NCI-H1436 (cell line): ENCODE measurements at regions not wholly inside any gene's neighbourhood (a gene's known extent, or its start where the extent isn't known, plus 50 kb on each side); places are given as distances from the start of the nearest gene placed in this dataset.
"Not testable (repeated sequence)": the region's sequence is repeated elsewhere in the genome, so short reads cannot be mapped to it uniquely, and the experiment has no call there.

Experiments used
- DNase-seq: peaks from one replicate; lab custom pipeline; 2025; lab: John Stamatoyannopoulos, UW

GRCh38 chr20:47890708-47891107, 105.4 kb upstream of the SULF2 start:
- DNase-seq: not testable (repeated sequence)

GRCh38 chr20:47889751-47890150, 104.5 kb upstream of the SULF2 start:
- not testable (repeated sequence) for DNase-seq

GRCh38 chr20:47888351-47888750, 103.1 kb upstream of the SULF2 start:
- no peak for DNase-seq

- no peak for DNase-seq
Observed at GRCh38 chr20:47887477-47888080, 102.3 kb upstream of the SULF2 start.

- no peak for DNase-seq
Observed at GRCh38 chr20:47887064-47887463, 101.8 kb upstream of the SULF2 start.

GRCh38 chr20:47886454-47887041, 101.3 kb upstream of the SULF2 start:
- DNase-seq: no peak

- DNase-seq: no peak
Observed at GRCh38 chr20:47885909-47886453, 100.7 kb upstream of the SULF2 start.

- DNase-seq: not testable (repeated sequence)
Observed at GRCh38 chr20:47883940-47884339, 98.7 kb upstream of the SULF2 start.

GRCh38 chr20:47883186-47883585, 97.9 kb upstream of the SULF2 start:
- DNase-seq: no peak

GRCh38 chr20:47879771-47880170, 94.5 kb upstream of the SULF2 start:
- DNase-seq: no peak

GRCh38 chr20:47878601-47879027, 93.3 kb upstream of the SULF2 start:
- no peak for DNase-seq

- DNase-seq: no peak
Observed at GRCh38 chr20:47876311-47877088, 91.2 kb upstream of the SULF2 start.

- no peak for DNase-seq
Observed at GRCh38 chr20:47875297-47876025, 90.2 kb upstream of the SULF2 start.

- no peak for DNase-seq
Observed at GRCh38 chr20:47872341-47872740, 87.1 kb upstream of the SULF2 start.

GRCh38 chr20:47870475-47870874, 85.2 kb upstream of the SULF2 start:
- DNase-seq: no peak

- DNase-seq: no peak
Observed at GRCh38 chr20:47868744-47869143, 83.5 kb upstream of the SULF2 start.

GRCh38 chr20:47868236-47868635, 83.0 kb upstream of the SULF2 start:
- no peak for DNase-seq

GRCh38 chr20:47867831-47868230, 82.5 kb upstream of the SULF2 start:
- DNase-seq: no peak

GRCh38 chr20:47866480-47866879, 81.2 kb upstream of the SULF2 start:
- no peak for DNase-seq

- no peak for DNase-seq
Observed at GRCh38 chr20:47865912-47866311, 80.6 kb upstream of the SULF2 start.

GRCh38 chr20:47865451-47865850, 80.2 kb upstream of the SULF2 start:
- no peak for DNase-seq

GRCh38 chr20:47863981-47864380, 78.7 kb upstream of the SULF2 start:
- no peak for DNase-seq
